CD4-positive, CD25-positive, alpha-beta regulatory T cell (primary cell): ENCODE measurements at regions not wholly inside any gene's neighbourhood (a gene's known extent, or its start where the extent isn't known, plus 50 kb on each side); places are given as distances from the start of the nearest gene placed in this dataset.
"Not testable (repeated sequence)": the region's sequence is repeated elsewhere in the genome, so short reads cannot be mapped to it uniquely, and the experiment has no call there.

Experiments used
- ATAC-seq, 2 donors: fragments of 150-1000 bp; cut with Tn5 transposase; one replicate each; pipeline ENCODE4 v1.10.0; 2021; ENCODE audit warnings: low read depth in 2 of 2, moderate number of reproducible peaks in 2 of 2, moderate library complexity in 1 of 2
- DNase-seq, 3 donors: peaks; one replicate each; pipeline versions ENCODE4 v3.0.0 to v3.0.0-alpha.2; 2012 to 2022; ENCODE audit warnings: mixed read lengths in 1 of 3
- H3K27ac ChIP-seq: one replicate; pipeline ENCODE4 v1.7.0; 2013; ENCODE audit warnings: mild to moderate bottlenecking, low read length; ENCODE audit not compliant: insufficient read depth, poor library complexity, severe bottlenecking
- H3K27me3 ChIP-seq: one replicate; pipeline ENCODE4 v1.7.0; 2013; ENCODE audit warnings: low read length; ENCODE audit not compliant: control insufficient read depth, insufficient read depth
- H3K36me3 ChIP-seq: one replicate; pipeline ENCODE4 v1.7.0; 2013; ENCODE audit warnings: mild to moderate bottlenecking, low read length, moderate library complexity; ENCODE audit not compliant: control insufficient read depth, insufficient read depth
- H3K4me1 ChIP-seq: 2 replicates; pipeline ENCODE4 v1.7.0; 2013; ENCODE audit warnings: mild to moderate bottlenecking, low read length; ENCODE audit not compliant: insufficient read depth, control insufficient read depth, poor library complexity, severe bottlenecking
- H3K4me3 ChIP-seq: one replicate; pipeline ENCODE4 v1.7.0; 2013; ENCODE audit warnings: low read depth, mild to moderate bottlenecking, low read length, moderate library complexity
- H3K9me3 ChIP-seq, 2 experiments: 1 replicate in 1 of 2; 2 replicates in 1 of 2; pipeline ENCODE4 v1.7.0; 2013; ENCODE audit warnings: low read length in 2 of 2, mild to moderate bottlenecking in 1 of 2, moderate library complexity in 1 of 2; ENCODE audit not compliant: control insufficient read depth in 2 of 2
- H3K27ac Mint-ChIP-seq, 3 donors: one replicate each; pipeline ENCODE4 v1.8.0; 2020 to 2022; ENCODE audit warnings: mild to moderate bottlenecking in 3 of 3, mixed read lengths in 3 of 3, moderate library complexity in 2 of 3
- H3K27me3 Mint-ChIP-seq: one replicate; pipeline ENCODE4 v1.8.0; 2022; ENCODE audit warnings: mild to moderate bottlenecking, mixed read lengths
- H3K36me3 Mint-ChIP-seq: one replicate; pipeline ENCODE4 v1.8.0; 2020; ENCODE audit warnings: mixed read lengths
- H3K4me1 Mint-ChIP-seq, 4 donors: one replicate each; pipeline ENCODE4 v1.8.0; 2020 to 2022; ENCODE audit warnings: mixed read lengths in 4 of 4, mild to moderate bottlenecking in 1 of 4
- H3K4me3 Mint-ChIP-seq, 4 donors: one replicate each; pipeline ENCODE4 v1.8.0; 2020 to 2022; ENCODE audit warnings: mild to moderate bottlenecking in 4 of 4, mixed read lengths in 4 of 4, moderate library complexity in 3 of 4
- H3K9me3 Mint-ChIP-seq, 7 donors: one replicate each; pipeline ENCODE4 v1.8.0; 2020 to 2022; ENCODE audit warnings: mixed read lengths in 7 of 7, mild to moderate bottlenecking in 3 of 7, moderate library complexity in 2 of 7

GRCh38 chr2:120510751-120511395 lies 164.9 kb downstream of the INHBB start:
- no peaks in the 10 kb centered on the region for H3K27me3 ChIP-seq
- Mint-ChIP-seq H3K36me3 (no peaks in the 10 kb centered on the region), H3K4me1 (no peaks in the 10 kb centered on the region), H3K27ac (no peak overlapping the region), H3K9me3 (no peaks in the 10 kb centered on the region), H3K27me3 (no peaks in the 10 kb centered on the region), H3K4me3 (no peak overlapping the region)
- ATAC-seq, result no peak
- no peaks in the 10 kb centered on the region for H3K9me3 ChIP-seq
- no peak for DNase-seq
- H3K4me1 ChIP-seq, result no peaks in the 10 kb centered on the region
- H3K36me3 ChIP-seq, result no peaks in the 10 kb centered on the region
- H3K27ac ChIP-seq, result no peak overlapping the region
- no peak overlapping the region for H3K4me3 ChIP-seq

- Mint-ChIP-seq H3K9me3 (no peaks in the 10 kb centered on the region), H3K27ac (no peak overlapping the region), H3K4me3 (no peak overlapping the region), H3K27me3 (no peaks in the 10 kb centered on the region), H3K36me3 (no peaks in the 10 kb centered on the region), H3K4me1 (no peaks in the 10 kb centered on the region)
- H3K27ac ChIP-seq, result no peak overlapping the region
- H3K4me3 ChIP-seq, result no peak overlapping the region
- no peaks in the 10 kb centered on the region for H3K4me1 ChIP-seq
- no peak for DNase-seq
- no peaks in the 10 kb centered on the region for H3K36me3 ChIP-seq
- no peaks in the 10 kb centered on the region for H3K9me3 ChIP-seq
- H3K27me3 ChIP-seq, result no peaks in the 10 kb centered on the region
- ATAC-seq, result no peak
Measured at GRCh38 chr2:120511536-120511935, 165.6 kb downstream of the INHBB start.

DNA sequence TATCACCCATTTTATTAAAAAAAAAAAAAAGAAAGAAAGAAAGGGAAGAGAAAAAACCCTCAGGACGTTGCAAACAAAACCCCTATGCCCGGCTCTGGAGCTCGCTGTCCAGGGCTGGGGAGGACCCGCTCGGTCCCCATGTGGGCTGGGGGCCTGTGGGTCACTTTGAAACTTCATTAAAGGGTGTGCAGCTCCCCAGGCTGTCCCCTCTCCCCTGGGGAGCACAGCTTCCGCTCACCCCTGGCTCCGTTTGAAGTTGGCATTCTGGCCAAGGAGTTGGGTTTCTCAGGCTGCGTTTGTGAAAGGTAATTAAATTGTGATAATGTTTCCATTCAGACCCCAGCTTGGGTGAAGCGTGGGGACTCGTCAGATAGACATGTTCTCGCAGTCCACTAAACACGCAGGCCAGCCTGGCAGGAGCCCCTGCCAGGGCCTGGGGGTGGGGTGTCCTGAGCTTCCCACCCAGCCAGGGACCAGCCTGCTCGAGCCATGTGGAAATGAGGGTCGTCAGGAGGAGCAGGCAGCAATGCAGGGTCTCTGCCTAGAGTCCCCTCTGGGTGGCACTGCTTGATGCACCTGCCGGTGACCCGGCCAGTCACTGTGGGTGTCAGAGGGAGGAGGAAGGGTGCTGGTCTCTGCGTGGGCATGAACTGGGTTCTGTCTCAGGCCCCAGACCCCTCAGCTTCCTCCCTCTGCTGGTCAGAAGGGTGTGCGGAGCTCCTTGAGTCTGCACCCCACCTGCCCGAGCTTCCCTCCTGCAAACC lies 166.2 kb downstream of the INHBB start:
- H3K27me3 Mint-ChIP-seq, result no peaks in the 10 kb centered on the region
- H3K9me3 ChIP-seq, result no peaks in the 10 kb centered on the region
- no peak overlapping the region for H3K4me3 Mint-ChIP-seq
- H3K27ac ChIP-seq, result no peak overlapping the region
- H3K4me1 Mint-ChIP-seq, result no peaks in the 10 kb centered on the region
- no peaks in the 10 kb centered on the region for H3K27me3 ChIP-seq
- H3K9me3 Mint-ChIP-seq, result no peaks in the 10 kb centered on the region
- H3K36me3 ChIP-seq, result no peaks in the 10 kb centered on the region
- no peak overlapping the region for H3K4me3 ChIP-seq
- H3K27ac Mint-ChIP-seq, result no peak overlapping the region
- no peaks in the 10 kb centered on the region for H3K36me3 Mint-ChIP-seq
- no peaks in the 10 kb centered on the region for H3K4me1 ChIP-seq
- DNase-seq (no peak), ATAC-seq (no peak)

- Histone ChIP-seq H3K36me3 (no peaks in the 10 kb centered on the region), H3K27ac (no peak overlapping the region), H3K27me3 (no peaks in the 10 kb centered on the region), H3K4me3 (no peak overlapping the region), H3K4me1 (no peaks in the 10 kb centered on the region), H3K9me3 (no peaks in the 10 kb centered on the region)
- no peak overlapping the region for H3K4me3 Mint-ChIP-seq
- no peaks in the 10 kb centered on the region for H3K9me3 Mint-ChIP-seq
- ATAC-seq (no peak), DNase-seq (no peak)
- no peaks in the 10 kb centered on the region for H3K36me3 Mint-ChIP-seq
- H3K27me3 Mint-ChIP-seq, result no peaks in the 10 kb centered on the region
- no peak overlapping the region for H3K27ac Mint-ChIP-seq
- no peaks in the 10 kb centered on the region for H3K4me1 Mint-ChIP-seq
Measured at GRCh38 chr2:120513776-120514357, 167.9 kb downstream of the INHBB start.

GRCh38 chr2:120514521-120514920 lies 168.6 kb downstream of the INHBB start:
- Histone ChIP-seq H3K4me1 (no peaks in the 10 kb centered on the region), H3K36me3 (no peaks in the 10 kb centered on the region), H3K9me3 (no peaks in the 10 kb centered on the region), H3K27me3 (no peaks in the 10 kb centered on the region), H3K4me3 (no peak overlapping the region), H3K27ac (no peak overlapping the region)
- no peak overlapping the region for H3K27ac Mint-ChIP-seq
- H3K27me3 Mint-ChIP-seq, result no peaks in the 10 kb centered on the region
- no peak for ATAC-seq
- no peaks in the 10 kb centered on the region for H3K9me3 Mint-ChIP-seq
- no peak overlapping the region for H3K4me3 Mint-ChIP-seq
- no peaks in the 10 kb centered on the region for H3K4me1 Mint-ChIP-seq
- H3K36me3 Mint-ChIP-seq, result no peaks in the 10 kb centered on the region
- no peak for DNase-seq

GRCh38 chr2:120515066-120515758 lies 169.3 kb downstream of the INHBB start:
- H3K36me3 Mint-ChIP-seq, H3K9me3 ChIP-seq, H3K4me1 ChIP-seq, H3K4me1 Mint-ChIP-seq, H3K27me3 Mint-ChIP-seq, H3K27ac Mint-ChIP-seq, H3K27me3 ChIP-seq, H3K36me3 ChIP-seq, H3K4me3 ChIP-seq, H3K27ac ChIP-seq, DNase-seq, H3K9me3 Mint-ChIP-seq, H3K4me3 Mint-ChIP-seq, ATAC-seq: not testable (repeated sequence)

GRCh38 chr2:120515759-120516678 lies 170.1 kb downstream of the INHBB start:
- Mint-ChIP-seq H3K9me3 (no peaks in the 10 kb centered on the region), H3K4me3 (no peak overlapping the region), H3K27ac (no peak overlapping the region), H3K4me1 (no peaks in the 10 kb centered on the region), H3K27me3 (peaks cover 4% of the 10 kb centered on the region), H3K36me3 (no peaks in the 10 kb centered on the region)
- H3K9me3 ChIP-seq, result no peaks in the 10 kb centered on the region
- H3K27ac ChIP-seq, result no peak overlapping the region
- ATAC-seq (no peak), DNase-seq (no peak)
- H3K27me3 ChIP-seq, result no peaks in the 10 kb centered on the region
- no peaks in the 10 kb centered on the region for H3K4me1 ChIP-seq
- H3K4me3 ChIP-seq, result no peak overlapping the region
- H3K36me3 ChIP-seq, result no peaks in the 10 kb centered on the region
